ENCODE measurements at regions not wholly inside any gene's neighbourhood (a gene's known extent, or its start where the extent isn't known, plus 50 kb on each side); places are given as distances from the start of the nearest gene placed in this dataset.

DNA sequence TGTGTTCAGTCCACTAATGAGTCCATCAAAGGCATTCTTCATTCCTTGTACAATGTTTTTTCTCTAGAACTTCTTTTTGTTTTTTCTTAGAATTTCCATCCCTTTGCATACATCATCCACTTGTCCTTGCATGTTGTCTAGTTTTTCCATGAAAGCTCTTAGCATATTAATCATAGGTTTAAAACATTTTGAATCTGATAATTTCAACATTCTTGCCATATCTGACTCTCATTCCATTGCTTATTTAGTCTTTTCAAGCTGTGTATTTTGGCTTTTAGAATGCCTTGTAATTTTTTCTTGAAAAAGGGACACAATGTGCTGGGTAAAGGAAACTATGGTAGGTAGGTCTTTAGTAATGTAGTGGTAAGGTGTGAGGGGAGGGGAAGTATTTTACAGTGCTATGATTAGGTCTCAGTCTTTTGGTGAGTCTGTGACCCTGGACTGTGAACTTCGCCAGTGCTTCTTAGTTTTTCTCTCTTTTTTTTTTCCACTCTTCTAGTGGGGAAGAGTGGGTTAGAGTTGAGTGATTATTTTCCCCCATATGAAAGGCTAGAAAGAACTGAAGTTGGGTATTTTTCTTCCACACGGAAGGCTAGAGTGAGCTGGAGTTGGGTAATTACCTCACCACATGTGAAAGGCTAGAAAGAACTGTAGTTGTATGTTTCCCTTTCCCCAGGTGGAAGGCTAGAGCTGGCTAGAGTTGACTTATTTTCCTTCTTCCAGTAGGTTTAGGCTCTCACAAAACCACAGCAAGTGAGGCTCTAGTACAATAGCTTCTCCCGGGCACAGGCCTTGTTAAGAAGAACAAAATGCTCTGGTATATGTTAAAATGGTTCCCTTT, 172.1 kb downstream of the SNX18 start:
- H3K4me3 ChIP-seq (ENCODE audit: low read depth, poor library complexity, severe bottlenecking): no peak overlapping the region
- no peak for DNase-seq (ENCODE audit: low spot score in 2 of 2)
- WGBS, 2 donors: 87 to 92% methylated on average over 3 of the region's 3 CpGs
- TF ChIP-seq, protein P1, sequence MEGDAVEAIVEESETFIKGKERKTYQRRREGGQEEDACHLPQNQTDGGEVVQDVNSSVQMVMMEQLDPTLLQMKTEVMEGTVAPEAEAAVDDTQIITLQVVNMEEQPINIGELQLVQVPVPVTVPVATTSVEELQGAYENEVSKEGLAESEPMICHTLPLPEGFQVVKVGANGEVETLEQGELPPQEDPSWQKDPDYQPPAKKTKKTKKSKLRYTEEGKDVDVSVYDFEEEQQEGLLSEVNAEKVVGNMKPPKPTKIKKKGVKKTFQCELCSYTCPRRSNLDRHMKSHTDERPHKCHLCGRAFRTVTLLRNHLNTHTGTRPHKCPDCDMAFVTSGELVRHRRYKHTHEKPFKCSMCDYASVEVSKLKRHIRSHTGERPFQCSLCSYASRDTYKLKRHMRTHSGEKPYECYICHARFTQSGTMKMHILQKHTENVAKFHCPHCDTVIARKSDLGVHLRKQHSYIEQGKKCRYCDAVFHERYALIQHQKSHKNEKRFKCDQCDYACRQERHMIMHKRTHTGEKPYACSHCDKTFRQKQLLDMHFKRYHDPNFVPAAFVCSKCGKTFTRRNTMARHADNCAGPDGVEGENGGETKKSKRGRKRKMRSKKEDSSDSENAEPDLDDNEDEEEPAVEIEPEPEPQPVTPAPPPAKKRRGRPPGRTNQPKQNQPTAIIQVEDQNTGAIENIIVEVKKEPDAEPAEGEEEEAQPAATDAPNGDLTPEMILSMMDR (IDR thresholded peaks at IDR 0.05): no peak
- no peak for TF ChIP-seq POLR2A (IDR thresholded peaks at IDR 0.05)
- intact Hi-C loops (cut with DNase I; ENCODE audit: low total_unique reads): no loop called here

GRCh38 chr5:54680998-54681397, 163.4 kb downstream of the SNX18 start:
- intact Hi-C loops (cut with DNase I; ENCODE audit: low total_unique reads): no loop called here
- DNase-seq (ENCODE audit: low spot score in 2 of 2): no peak
- no peak overlapping the region for H3K4me3 ChIP-seq (ENCODE audit: low read depth, poor library complexity, severe bottlenecking)
- 39 to 51% methylated on average over 5 of the region's 5 CpGs for WGBS, 2 donors
- TF ChIP-seq POLR2A (IDR thresholded peaks at IDR 0.05): no peak
- TF ChIP-seq, protein P1 (IDR thresholded peaks at IDR 0.05): no peak

DNA sequence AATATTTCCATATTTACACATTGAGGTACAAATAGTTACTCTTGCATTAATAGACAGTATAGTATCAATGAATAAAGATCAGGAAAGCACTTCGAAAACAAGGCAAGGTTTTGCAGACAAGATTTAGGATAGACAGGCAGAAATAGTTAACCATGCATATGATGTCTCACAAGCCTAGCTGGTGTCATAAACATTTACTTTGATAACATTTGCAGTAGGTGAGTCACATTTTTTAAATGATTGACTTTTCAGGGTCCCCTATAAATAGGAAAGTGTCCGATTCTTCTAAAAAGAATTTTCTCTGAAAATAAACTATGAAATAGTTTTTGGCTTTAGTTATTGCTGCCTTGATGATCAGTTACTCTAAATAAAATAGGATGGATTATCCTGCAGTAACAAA, 162.1 kb downstream of the SNX18 start:
- 82 to 84% methylated on average over 2 of the region's 2 CpGs for WGBS, 2 donors
- no peak for DNase-seq (ENCODE audit: low spot score in 2 of 2)
- intact Hi-C loops (cut with DNase I; ENCODE audit: low total_unique reads): no loop called here
- no peak overlapping the region for H3K4me3 ChIP-seq (ENCODE audit: low read depth, poor library complexity, severe bottlenecking)
- TF ChIP-seq POLR2A (IDR thresholded peaks at IDR 0.05): no peak
- TF ChIP-seq, protein P1 (IDR thresholded peaks at IDR 0.05): no peak

GRCh38 chr5:54678737-54679136, 161.2 kb downstream of the SNX18 start:
- intact Hi-C loops (cut with DNase I; ENCODE audit: low total_unique reads): no loop called here
- H3K4me3 ChIP-seq (ENCODE audit: low read depth, poor library complexity, severe bottlenecking): no peak overlapping the region
- DNase-seq (ENCODE audit: low spot score in 2 of 2): no peak
- WGBS, 2 donors: 39 to 42% methylated on average over 3 of the region's 3 CpGs
- no peak for TF ChIP-seq POLR2A (IDR thresholded peaks at IDR 0.05)
- TF ChIP-seq, protein P1 (IDR thresholded peaks at IDR 0.05): no peak

DNA sequence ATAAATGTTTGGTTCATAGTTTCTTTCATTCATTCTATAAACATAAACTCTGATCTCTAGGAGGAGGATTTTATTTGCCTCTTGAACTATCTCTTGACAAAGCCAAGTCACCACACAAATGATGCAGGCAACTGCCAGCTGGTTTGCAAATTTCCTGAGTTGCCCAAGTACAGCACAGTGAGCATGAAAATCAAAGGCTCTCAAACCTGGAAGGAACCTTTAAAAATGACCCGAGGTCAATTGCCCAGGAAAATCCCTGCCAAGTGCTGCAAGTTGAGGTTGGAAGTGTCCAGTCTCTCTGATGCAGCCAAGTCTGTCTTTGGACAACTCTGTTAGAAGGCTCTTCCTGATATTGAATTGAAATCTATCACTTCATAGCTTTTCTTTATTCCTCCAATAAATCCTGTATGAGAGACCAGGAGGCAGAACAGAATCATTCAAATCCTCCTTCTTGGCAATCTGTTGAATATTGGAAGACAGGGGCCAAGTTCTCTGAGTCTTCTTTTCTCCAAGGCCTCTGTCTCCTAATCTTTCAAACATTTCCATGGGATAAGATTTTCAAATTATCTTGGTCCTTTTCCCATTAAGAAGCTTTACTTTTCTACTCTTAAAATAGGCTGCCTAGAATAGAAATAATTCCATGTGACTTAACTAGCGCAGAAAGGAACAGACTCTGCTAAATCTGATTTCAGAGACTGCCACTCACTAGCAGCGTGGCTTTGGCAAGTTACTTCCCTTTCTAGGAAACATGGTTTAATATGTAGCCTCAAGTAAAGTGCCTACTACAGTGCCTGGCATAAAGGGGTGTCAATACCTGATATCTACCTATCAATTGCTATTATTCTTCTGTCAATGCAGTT, 159.2 kb downstream of the SNX18 start:
- DNase-seq (ENCODE audit: low spot score in 2 of 2): no peak
- no peak for TF ChIP-seq POLR2A (IDR thresholded peaks at IDR 0.05)
- TF ChIP-seq, protein P1 (IDR thresholded peaks at IDR 0.05): no peak
- intact Hi-C loops (cut with DNase I; ENCODE audit: low total_unique reads): no loop called here
- 61% methylated on average over 3 of the region's 3 CpGs for WGBS, 2 donors
- H3K4me3 ChIP-seq (ENCODE audit: low read depth, poor library complexity, severe bottlenecking): no peak overlapping the region

Measured in lower leg skin (tissue), 4 donors.